OCI-LY1 (cell line): ENCODE measurements at regions not wholly inside any gene's neighbourhood (a gene's known extent, or its start where the extent isn't known, plus 50 kb on each side); places are given as distances from the start of the nearest gene placed in this dataset.

Experiments
- H2AFZ ChIP-seq: fragments of 200-600 bp; sonication (generic), shearing (Covaris generic); 2 replicates; pipeline ENCODE4 v1.6.0; 2014; ENCODE audit warnings: antibody characterized with exemption, mild to moderate bottlenecking, low read length
- H3F3A ChIP-seq: fragments of 200-600 bp; sonication (generic), shearing (Covaris generic); 2 replicates; pipeline ENCODE4 v1.6.0; 2014; ENCODE audit warnings: mild to moderate bottlenecking, antibody characterized with exemption, low read length, moderate library complexity; ENCODE audit not compliant: insufficient read depth
- H3K27ac ChIP-seq: fragments of 200-600 bp; sonication (generic); 2 replicates; pipeline ENCODE4 v1.5.1; 2014; ENCODE audit warnings: low read length, mixed run types, mild to moderate bottlenecking, low read depth; ENCODE audit not compliant: poor library complexity, severe bottlenecking
- H3K27me3 ChIP-seq: fragments of 200-600 bp; sonication (generic); 2 replicates; pipeline ENCODE4 v1.6.0; 2014; ENCODE audit warnings: antibody characterized with exemption, mild to moderate bottlenecking, low read length, moderate library complexity; ENCODE audit not compliant: insufficient read depth
- H3K36me3 ChIP-seq: fragments of 200-600 bp; sonication (generic); 2 replicates; pipeline ENCODE4 v1.6.1; 2014; ENCODE audit warnings: mild to moderate bottlenecking, antibody characterized with exemption, low read length, moderate library complexity, mixed read lengths; ENCODE audit not compliant: insufficient read depth
- H3K4me1 ChIP-seq: fragments of 200-600 bp; sonication (generic); 2 replicates; pipeline ENCODE4 v1.5.1; 2014; ENCODE audit warnings: mild to moderate bottlenecking, low read length, moderate library complexity; ENCODE audit not compliant: insufficient read depth, severe bottlenecking
- H3K4me2 ChIP-seq: fragments of 200-600 bp; sonication (generic), shearing (Covaris generic); 2 replicates; pipeline ENCODE4 v1.6.1; 2014; ENCODE audit warnings: low read length
- H3K4me3 ChIP-seq: fragments of 200-600 bp; sonication (generic); 2 replicates; pipeline ENCODE4 v1.5.1; 2014; ENCODE audit warnings: low read length, low read depth, mild to moderate bottlenecking, mixed read lengths; ENCODE audit not compliant: poor library complexity, severe bottlenecking
- H3K79me2 ChIP-seq: fragments of 200-600 bp; shearing (Covaris generic); 2 replicates; pipeline ENCODE4 v1.6.1; 2016; ENCODE audit warnings: mixed run types, low read length, mixed read lengths; ENCODE audit not compliant: insufficient read depth
- H3K9ac ChIP-seq: fragments of 200-600 bp; sonication (generic), shearing (Covaris generic); 2 replicates; pipeline ENCODE4 v1.6.1; 2014; ENCODE audit warnings: mild to moderate bottlenecking, low read length, mixed read lengths
- H3K9me2 ChIP-seq: fragments of 200-600 bp; sonication (generic), shearing (Covaris generic); 2 replicates; pipeline ENCODE4 v1.6.1; 2014; ENCODE audit warnings: low read depth, mild to moderate bottlenecking, low read length, mixed read lengths
- H3K9me3 ChIP-seq: fragments of 200-600 bp; shearing (Covaris generic); 2 replicates; pipeline ENCODE4 v1.6.1; 2014; ENCODE audit warnings: low read length, mixed read lengths
- H4K20me1 ChIP-seq: fragments of 200-600 bp; sonication (generic), shearing (Covaris generic); 2 replicates; pipeline ENCODE4 v1.6.0; 2016; ENCODE audit warnings: mild to moderate bottlenecking, low read length; ENCODE audit not compliant: insufficient read depth
- EZH2 ChIP-seq: fragments of 200-600 bp; sonication (generic), shearing (Covaris generic); IDR thresholded peaks from 2 replicates; pipeline ENCODE4 v1.8.0; 2017; ENCODE audit warnings: borderline replicate concordance, mixed run types, mild to moderate bottlenecking, antibody characterized with exemption, low read length, moderate library complexity, mixed read lengths
- TF ChIP-seq, protein P1 (sequence below): fragments of 200-600 bp; sonication (generic), shearing (Covaris generic); IDR thresholded peaks from 2 replicates; pipeline ENCODE4 v1.5.1; 2017; ENCODE audit warnings: mild to moderate bottlenecking, antibody characterized with exemption, low read length, moderate library complexity, mixed read lengths

DNA sequence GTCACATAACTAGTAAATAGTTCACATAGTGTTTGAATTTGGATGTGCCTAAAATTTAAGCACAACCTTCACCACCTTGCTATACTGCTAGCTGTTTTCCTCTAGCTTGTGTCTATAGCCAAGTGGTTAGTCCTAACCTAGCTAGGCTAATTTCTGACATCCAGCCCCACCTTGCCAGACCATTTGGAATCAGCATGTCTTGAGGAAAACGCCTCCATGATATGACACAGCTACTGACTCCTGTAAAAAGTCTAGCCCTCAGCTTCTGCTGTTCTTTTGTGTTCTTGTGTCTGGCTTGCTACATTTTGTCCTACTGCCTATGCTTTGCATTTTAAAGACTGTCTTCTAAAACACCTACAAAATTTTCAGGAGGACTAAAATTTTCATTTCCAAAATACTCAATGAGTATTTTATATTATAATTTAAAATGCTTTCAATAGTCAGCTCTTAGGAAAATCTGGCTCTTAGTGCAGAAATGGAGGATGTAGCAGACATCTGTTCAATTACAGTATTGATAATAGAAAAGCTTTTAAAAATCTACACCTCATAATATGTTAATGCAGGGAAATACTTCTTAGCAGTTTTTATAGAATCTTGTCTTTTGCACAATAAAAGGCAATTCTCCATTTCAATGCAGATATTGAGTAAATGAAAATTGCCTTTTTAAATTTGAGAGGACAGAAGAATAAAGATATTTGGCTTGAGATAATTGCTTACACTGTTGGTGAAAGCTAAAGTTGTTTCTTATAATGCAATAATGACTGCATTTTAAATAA lies 160.8 kb upstream of the APP start:
- Histone ChIP-seq H3K27me3 (no peaks in the 10 kb centered on the region), H3K9me2 (no peaks in the 10 kb centered on the region), H3K9me3 (no peaks in the 10 kb centered on the region), H3K79me2 (no peaks in the 10 kb centered on the region), H2AFZ (no peak overlapping the region), H3F3A (no peaks in the 10 kb centered on the region), H3K9ac (no peak overlapping the region), H3K4me2 (no peak overlapping the region), H4K20me1 (no peaks in the 10 kb centered on the region), H3K4me3 (no peak overlapping the region), H3K4me1 (no peaks in the 10 kb centered on the region), H3K27ac (no peak overlapping the region), H3K36me3 (no peaks in the 10 kb centered on the region)
- no peak for TF ChIP-seq EZH2
- TF ChIP-seq, protein P1, sequence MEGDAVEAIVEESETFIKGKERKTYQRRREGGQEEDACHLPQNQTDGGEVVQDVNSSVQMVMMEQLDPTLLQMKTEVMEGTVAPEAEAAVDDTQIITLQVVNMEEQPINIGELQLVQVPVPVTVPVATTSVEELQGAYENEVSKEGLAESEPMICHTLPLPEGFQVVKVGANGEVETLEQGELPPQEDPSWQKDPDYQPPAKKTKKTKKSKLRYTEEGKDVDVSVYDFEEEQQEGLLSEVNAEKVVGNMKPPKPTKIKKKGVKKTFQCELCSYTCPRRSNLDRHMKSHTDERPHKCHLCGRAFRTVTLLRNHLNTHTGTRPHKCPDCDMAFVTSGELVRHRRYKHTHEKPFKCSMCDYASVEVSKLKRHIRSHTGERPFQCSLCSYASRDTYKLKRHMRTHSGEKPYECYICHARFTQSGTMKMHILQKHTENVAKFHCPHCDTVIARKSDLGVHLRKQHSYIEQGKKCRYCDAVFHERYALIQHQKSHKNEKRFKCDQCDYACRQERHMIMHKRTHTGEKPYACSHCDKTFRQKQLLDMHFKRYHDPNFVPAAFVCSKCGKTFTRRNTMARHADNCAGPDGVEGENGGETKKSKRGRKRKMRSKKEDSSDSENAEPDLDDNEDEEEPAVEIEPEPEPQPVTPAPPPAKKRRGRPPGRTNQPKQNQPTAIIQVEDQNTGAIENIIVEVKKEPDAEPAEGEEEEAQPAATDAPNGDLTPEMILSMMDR: no peak

GRCh38 chr21:26320596-26320995 lies 150.0 kb upstream of the APP start:
- H3K27me3 ChIP-seq: no peaks in the 10 kb centered on the region
- no peak overlapping the region for H2AFZ ChIP-seq
- TF ChIP-seq EZH2: no peak
- no peak overlapping the region for H3K4me2 ChIP-seq
- H4K20me1 ChIP-seq: no peaks in the 10 kb centered on the region
- no peaks in the 10 kb centered on the region for H3K9me3 ChIP-seq
- H3K27ac ChIP-seq: no peak overlapping the region
- H3K79me2 ChIP-seq: no peaks in the 10 kb centered on the region
- no peak overlapping the region for H3K9ac ChIP-seq
- H3K36me3 ChIP-seq: no peaks in the 10 kb centered on the region
- no peak overlapping the region for H3K4me3 ChIP-seq
- H3K9me2 ChIP-seq: no peaks in the 10 kb centered on the region
- no peaks in the 10 kb centered on the region for H3F3A ChIP-seq
- H3K4me1 ChIP-seq: no peaks in the 10 kb centered on the region

DNA sequence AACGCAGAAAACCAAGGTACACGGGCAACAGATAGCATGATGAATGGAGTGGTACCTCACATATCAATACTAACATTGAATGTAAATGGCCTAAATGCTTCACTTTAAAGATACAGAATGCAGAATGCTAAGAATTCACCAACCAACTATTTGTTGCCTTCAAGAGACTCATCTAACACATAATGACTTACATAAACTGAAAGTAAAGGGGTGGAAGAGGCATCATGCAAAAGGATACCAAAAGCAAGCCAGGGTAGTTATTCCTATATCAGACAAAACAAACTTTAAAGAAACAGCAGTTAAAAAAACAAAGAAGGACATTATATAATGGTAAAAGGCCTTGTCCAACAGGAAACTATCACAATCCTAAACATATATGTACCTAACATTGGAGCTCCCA lies 137.1 kb upstream of the APP start:
- Histone ChIP-seq H3K4me1 (no peaks in the 10 kb centered on the region), H3K27me3 (no peaks in the 10 kb centered on the region), H3K4me2 (no peak overlapping the region), H2AFZ (no peak overlapping the region), H3K79me2 (no peaks in the 10 kb centered on the region), H3F3A (no peaks in the 10 kb centered on the region), H3K36me3 (no peaks in the 10 kb centered on the region), H3K9me2 (no peaks in the 10 kb centered on the region), H3K9ac (no peak overlapping the region), H4K20me1 (no peaks in the 10 kb centered on the region), H3K9me3 (no peaks in the 10 kb centered on the region), H3K27ac (no peak overlapping the region), H3K4me3 (no peak overlapping the region)
- TF ChIP-seq, protein P1: no peak
- no peak for TF ChIP-seq EZH2

GRCh38 chr21:26297851-26298250 lies 127.3 kb upstream of the APP start:
- Histone ChIP-seq H3F3A (no peaks in the 10 kb centered on the region), H3K9ac (no peak overlapping the region), H3K79me2 (no peaks in the 10 kb centered on the region), H3K4me3 (no peak overlapping the region), H3K36me3 (no peaks in the 10 kb centered on the region), H3K4me1 (no peaks in the 10 kb centered on the region), H3K27ac (no peak overlapping the region), H3K9me3 (peaks cover 4% of the 10 kb centered on the region; the same call in 1 of the 2 replicates), H3K27me3 (no peaks in the 10 kb centered on the region), H3K9me2 (no peaks in the 10 kb centered on the region), H4K20me1 (no peaks in the 10 kb centered on the region), H3K4me2 (no peak overlapping the region), H2AFZ (no peak overlapping the region)
- TF ChIP-seq, protein P1: no peak
- no peak for TF ChIP-seq EZH2
